GM23338 (cell line): ENCODE measurements at regions not wholly inside any gene's neighbourhood (a gene's known extent, or its start where the extent isn't known, plus 50 kb on each side); places are given as distances from the start of the nearest gene placed in this dataset.

Experiments
- ATAC-seq: fragments of 200-7000 bp; cut with Tn5 transposase; 3 replicates; pipeline ENCODE4 v1.9.1; 2020
- DNase-seq: peaks from one replicate; pipeline ENCODE4 v3.0.0-alpha.2; 2015; ENCODE audit warnings: low spot score
- H2AFZ ChIP-seq: fragments of 200-600 bp; sonication (generic); 2 replicates; pipeline ENCODE4 v1.8.0; 2016; ENCODE audit warnings: antibody characterized with exemption, mild to moderate bottlenecking, moderate library complexity
- H3F3A ChIP-seq: fragments of 200-600 bp; sonication (generic); replicated peaks from 2 replicates; pipeline ENCODE4 v1.8.0; 2017; ENCODE audit warnings: antibody characterized with exemption, mixed run types, low read depth
- H3K27ac ChIP-seq: fragments of 200-600 bp; sonication (generic); 2 replicates; pipeline ENCODE4 v1.6.1; 2016; ENCODE audit warnings: low read depth
- H3K27me3 ChIP-seq: fragments of 200-600 bp; sonication (generic); 2 replicates; pipeline ENCODE4 v1.8.0; 2016; ENCODE audit warnings: mild to moderate bottlenecking, mixed run types, moderate library complexity; ENCODE audit not compliant: insufficient read depth
- H3K36me3 ChIP-seq: fragments of 200-600 bp; sonication (generic); 2 replicates; pipeline ENCODE4 v1.8.0; 2016; ENCODE audit warnings: mild to moderate bottlenecking; ENCODE audit not compliant: insufficient read depth
- H3K4me1 ChIP-seq: fragments of 200-600 bp; sonication (generic); 2 replicates; pipeline ENCODE4 v1.8.0; 2016; ENCODE audit warnings: mild to moderate bottlenecking, moderate library complexity; ENCODE audit not compliant: insufficient read depth
- H3K4me2 ChIP-seq: fragments of 200-600 bp; sonication (generic); 2 replicates; pipeline ENCODE4 v1.7.1; 2017; ENCODE audit warnings: mixed run types
- H3K4me3 ChIP-seq: fragments of 200-600 bp; sonication (generic); 2 replicates; pipeline ENCODE4 v1.6.1; 2016; ENCODE audit warnings: mixed run types
- H3K79me2 ChIP-seq: fragments of 200-600 bp; sonication (generic); replicated peaks from 2 replicates; pipeline ENCODE4 v1.8.0; 2017; ENCODE audit warnings: mild to moderate bottlenecking; ENCODE audit not compliant: insufficient read depth
- H3K9me2 ChIP-seq: fragments of 200-600 bp; sonication (generic); 2 replicates; pipeline ENCODE4 v1.8.0; 2017; ENCODE audit not compliant: insufficient read depth
- H4K20me1 ChIP-seq: fragments of 200-600 bp; sonication (generic); replicated peaks from 2 replicates; pipeline ENCODE4 v1.8.0; 2017; ENCODE audit warnings: mild to moderate bottlenecking; ENCODE audit not compliant: insufficient read depth
- H3K27ac Mint-ChIP-seq: 2 replicates; pipeline ENCODE4 v1.8.0; 2020; ENCODE audit warnings: inconsistent platforms, mild to moderate bottlenecking, moderate library complexity, mixed read lengths
- H3K27me3 Mint-ChIP-seq: 3 replicates; pipeline ENCODE4 v1.8.0; 2022; ENCODE audit warnings: low read depth, mild to moderate bottlenecking, moderate library complexity, mixed read lengths, inconsistent platforms; ENCODE audit not compliant: insufficient read depth, poor library complexity
- H3K36me3 Mint-ChIP-seq: 3 replicates; pipeline ENCODE4 v1.8.0; 2021; ENCODE audit warnings: low read depth, mild to moderate bottlenecking, inconsistent platforms, moderate library complexity, mixed read lengths
- H3K4me1 Mint-ChIP-seq: 3 replicates; pipeline ENCODE4 v1.8.0; 2020; ENCODE audit warnings: mild to moderate bottlenecking, inconsistent platforms, mixed read lengths
- H3K4me3 Mint-ChIP-seq: 3 replicates; pipeline ENCODE4 v1.8.0; 2021; ENCODE audit warnings: moderate library complexity, mild to moderate bottlenecking, inconsistent platforms, mixed read lengths
- H3K9me3 Mint-ChIP-seq: 3 replicates; pipeline ENCODE4 v1.8.0; 2020; ENCODE audit warnings: moderate library complexity, mild to moderate bottlenecking, inconsistent platforms, mixed read lengths
- CREB1 ChIP-seq: fragments of 250-450 bp; sonication (Bioruptor Pico); IDR thresholded peaks from 2 replicates; pipeline ENCODE4 v1.5.0; 2020; ENCODE audit warnings: low read depth, mild to moderate bottlenecking, moderate library complexity
- EZH2 ChIP-seq: fragments of 200-600 bp; sonication (generic); IDR thresholded peaks from one replicate; pipeline ENCODE4 v1.8.0; 2017; ENCODE audit warnings: antibody characterized with exemption, mild to moderate bottlenecking, low read depth; ENCODE audit not compliant: unreplicated experiment
- POLR2AphosphoS5 ChIP-seq: IDR thresholded peaks from 2 replicates; pipeline ENCODE4 v1.6.1; 2016; ENCODE audit warnings: antibody characterized with exemption, low read depth
- REST ChIP-seq: IDR thresholded peaks from one replicate; pipeline ENCODE4 v1.6.1; 2018; ENCODE audit warnings: antibody characterized with exemption; ENCODE audit not compliant: unreplicated experiment
- ZNF114 ChIP-seq: fragments of 250-450 bp; sonication (Bioruptor Pico); IDR thresholded peaks from 2 replicates; pipeline ENCODE4 v1.5.0; 2020; ENCODE audit warnings: mild to moderate bottlenecking, moderate library complexity
- ZNF331 ChIP-seq: fragments of 250-450 bp; sonication (Bioruptor Pico); IDR thresholded peaks from 2 replicates; pipeline ENCODE4 v1.5.0; 2020; ENCODE audit warnings: low read depth, mild to moderate bottlenecking, moderate library complexity
- ZNF462 ChIP-seq: fragments of 250-450 bp; sonication (Bioruptor Pico); IDR thresholded peaks from 2 replicates; pipeline ENCODE4 v1.5.0; 2020; ENCODE audit warnings: mild to moderate bottlenecking, moderate library complexity

- no peak for TF ChIP-seq ZNF462 (CRISPR knock-in tag)
- TF ChIP-seq EZH2, result no peak
- no peak for TF ChIP-seq POLR2AphosphoS5
- TF ChIP-seq CREB1 (CRISPR knock-in tag), result no peak
Measured at GRCh38 chr14:98894600-98894999, 377.4 kb downstream of the BCL11B start (continued).

GRCh38 chr14:98896449-98896848 lies 375.5 kb downstream of the BCL11B start:
- Mint-ChIP-seq H3K36me3 (no peaks in the 10 kb centered on the region; the same call in 2 of the 3 replicates), H3K27ac (no peak overlapping the region), H3K27me3 (peaks cover 7% of the 10 kb centered on the region), H3K9me3 (peaks cover 2% of the 10 kb centered on the region; the same call in 1 of the 3 replicates), H3K4me1 (peaks cover 5% of the 10 kb centered on the region; the same call in 2 of the 3 replicates), H3K4me3 (no peak overlapping the region)
- H3K9me2 ChIP-seq, result 0 out of 2 replicates have a peak, but pooled peaks cover 6% of the 10 kb centered on the region
- peak; percentile 60 for ATAC-seq
- peaks cover 10% of the 10 kb centered on the region; the same call in 1 of the 2 replicates for H3K4me1 ChIP-seq
- peak; percentile 17 for DNase-seq
- no peaks in the 10 kb centered on the region for H3K27me3 ChIP-seq
- no peak overlapping the region for H3K27ac ChIP-seq
- no peaks in the 10 kb centered on the region for H3F3A ChIP-seq
- H4K20me1 ChIP-seq, result no peaks in the 10 kb centered on the region
- H2AFZ ChIP-seq, result no peak overlapping the region
- H3K4me2 ChIP-seq, result no peak overlapping the region
- H3K79me2 ChIP-seq, result no peaks in the 10 kb centered on the region
- H3K36me3 ChIP-seq, result no peaks in the 10 kb centered on the region; the same call in 1 of the 2 replicates
- H3K4me3 ChIP-seq, result no peak overlapping the region
- no peak for TF ChIP-seq ZNF114 (CRISPR knock-in tag)
- TF ChIP-seq REST, result no peak
- TF ChIP-seq ZNF331 (CRISPR knock-in tag), result no peak
